ENCODE measurements at regions not wholly inside any gene's neighbourhood (a gene's known extent, or its start where the extent isn't known, plus 50 kb on each side); places are given as distances from the start of the nearest gene placed in this dataset.

DNA sequence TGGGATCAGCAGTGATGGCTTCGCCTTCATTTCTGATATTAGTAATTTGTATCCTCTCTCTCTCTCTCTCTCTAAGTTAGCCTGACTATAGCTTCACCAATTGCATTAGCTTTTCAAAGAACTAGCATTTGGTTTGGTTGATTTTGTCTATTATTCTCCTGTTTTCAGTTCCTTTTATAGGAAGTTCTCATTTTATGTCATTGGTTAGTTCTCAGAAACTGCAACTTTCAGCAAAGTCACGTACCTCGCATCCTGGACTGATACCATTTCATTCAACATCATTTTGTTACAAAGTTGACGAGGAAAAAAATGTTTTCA lies 450.8 kb downstream of the EIPR1 start:
- no peak for DNase-seq (ENCODE audit: low read depth in 2 of 2)
- H3K4me3 ChIP-seq (replicated peaks in 1 of 2; ENCODE audit: low read depth in 2 of 2, low read length in 2 of 2) = no peak overlapping the region
- TF ChIP-seq, protein P1, sequence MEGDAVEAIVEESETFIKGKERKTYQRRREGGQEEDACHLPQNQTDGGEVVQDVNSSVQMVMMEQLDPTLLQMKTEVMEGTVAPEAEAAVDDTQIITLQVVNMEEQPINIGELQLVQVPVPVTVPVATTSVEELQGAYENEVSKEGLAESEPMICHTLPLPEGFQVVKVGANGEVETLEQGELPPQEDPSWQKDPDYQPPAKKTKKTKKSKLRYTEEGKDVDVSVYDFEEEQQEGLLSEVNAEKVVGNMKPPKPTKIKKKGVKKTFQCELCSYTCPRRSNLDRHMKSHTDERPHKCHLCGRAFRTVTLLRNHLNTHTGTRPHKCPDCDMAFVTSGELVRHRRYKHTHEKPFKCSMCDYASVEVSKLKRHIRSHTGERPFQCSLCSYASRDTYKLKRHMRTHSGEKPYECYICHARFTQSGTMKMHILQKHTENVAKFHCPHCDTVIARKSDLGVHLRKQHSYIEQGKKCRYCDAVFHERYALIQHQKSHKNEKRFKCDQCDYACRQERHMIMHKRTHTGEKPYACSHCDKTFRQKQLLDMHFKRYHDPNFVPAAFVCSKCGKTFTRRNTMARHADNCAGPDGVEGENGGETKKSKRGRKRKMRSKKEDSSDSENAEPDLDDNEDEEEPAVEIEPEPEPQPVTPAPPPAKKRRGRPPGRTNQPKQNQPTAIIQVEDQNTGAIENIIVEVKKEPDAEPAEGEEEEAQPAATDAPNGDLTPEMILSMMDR (IDR thresholded peaks at IDR 0.05; ENCODE audit: low read depth, low read length) = no peak

DNA sequence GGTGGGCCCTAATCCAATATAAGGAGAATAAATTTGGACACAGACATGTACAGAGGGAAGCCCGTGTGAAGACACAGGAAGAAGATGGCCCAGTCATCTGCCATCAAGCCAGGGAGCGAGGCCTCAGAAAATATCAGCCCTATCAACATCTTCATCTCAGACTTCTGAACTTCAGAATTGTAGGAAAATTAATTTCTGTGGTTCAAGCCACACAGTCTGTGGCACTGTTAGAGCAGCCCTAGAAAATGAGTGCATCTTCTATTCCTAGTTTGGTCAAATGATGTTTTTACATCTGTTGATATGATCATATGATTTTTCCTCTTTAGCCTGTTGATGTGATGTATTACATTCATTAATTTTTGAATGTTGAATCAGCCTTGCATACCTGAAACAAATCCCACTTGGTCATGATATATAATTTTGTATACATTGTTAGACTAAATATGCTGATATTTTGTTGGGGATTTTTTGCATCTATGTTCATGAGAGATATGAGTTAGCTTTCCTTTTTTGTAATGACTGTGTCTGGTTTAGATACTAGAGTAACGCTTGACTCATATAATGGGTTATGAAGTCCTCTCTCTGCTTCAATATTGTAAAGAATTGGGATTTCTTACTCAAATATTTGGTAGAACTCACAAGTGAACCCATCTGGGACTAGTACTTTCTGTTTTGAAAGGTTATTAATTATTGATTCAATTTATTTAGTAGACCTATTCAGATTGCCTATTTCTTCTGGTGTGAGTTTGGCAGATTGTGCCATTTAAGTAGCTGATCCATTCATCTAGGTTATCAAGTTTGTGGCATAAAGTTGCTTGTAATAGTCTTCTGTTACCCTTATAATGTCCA lies 451.4 kb downstream of the EIPR1 start:
- no peak overlapping the region for H3K4me3 ChIP-seq (replicated peaks in 1 of 2; ENCODE audit: low read depth in 2 of 2, low read length in 2 of 2)
- TF ChIP-seq, protein P1 (IDR thresholded peaks at IDR 0.05; ENCODE audit: low read depth, low read length) = no peak
- DNase-seq (ENCODE audit: low read depth in 2 of 2) = no peak

DNA sequence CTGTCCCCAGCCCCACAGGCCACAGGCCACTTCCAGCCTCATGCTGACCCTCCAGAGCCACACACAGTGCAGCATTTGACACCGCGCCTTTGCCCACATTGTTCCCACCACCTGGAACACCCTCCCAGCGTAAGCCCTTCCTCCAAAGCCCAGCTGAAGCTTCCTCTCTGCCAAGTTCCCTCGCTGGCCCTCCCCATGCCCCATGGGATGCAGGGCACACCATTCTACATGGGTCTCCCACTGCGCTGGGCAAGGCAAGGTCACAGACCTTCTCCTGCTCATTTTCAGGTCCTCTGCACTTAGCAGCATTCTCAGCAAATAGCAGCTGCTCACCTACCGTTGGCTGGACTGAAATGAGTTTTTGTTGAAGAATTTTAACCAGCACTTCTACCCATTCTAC lies 455.5 kb downstream of the EIPR1 start:
- DNase-seq (ENCODE audit: low read depth in 2 of 2) = no peak
- TF ChIP-seq, protein P1 (IDR thresholded peaks at IDR 0.05; ENCODE audit: low read depth, low read length) = no peak

GRCh38 chr2:2921011-2921720 lies 456.5 kb downstream of the EIPR1 start:
- no peak overlapping the region for H3K4me3 ChIP-seq (replicated peaks in 1 of 2; ENCODE audit: low read depth in 2 of 2, low read length in 2 of 2)
- TF ChIP-seq, protein P1 (IDR thresholded peaks at IDR 0.05; ENCODE audit: low read depth, low read length) = no peak
- no peak for DNase-seq (ENCODE audit: low read depth in 2 of 2)

More for the DNA sequence above, 455.5 kb downstream of the EIPR1 start:
- H3K4me3 ChIP-seq (replicated peaks in 1 of 2; ENCODE audit: low read depth in 2 of 2, low read length in 2 of 2) = no peak overlapping the region

- no peak overlapping the region for H3K4me3 ChIP-seq (replicated peaks in 1 of 2; ENCODE audit: low read depth in 2 of 2, low read length in 2 of 2)
- TF ChIP-seq, protein P1 (IDR thresholded peaks at IDR 0.05; ENCODE audit: low read depth, low read length) = no peak
- no peak for DNase-seq (ENCODE audit: low read depth in 2 of 2)
Measured at GRCh38 chr2:2919574-2920365, 457.8 kb downstream of the EIPR1 start.

- no peak overlapping the region for H3K4me3 ChIP-seq (replicated peaks in 1 of 2; ENCODE audit: low read depth in 2 of 2, low read length in 2 of 2)
- DNase-seq (ENCODE audit: low read depth in 2 of 2) = no peak
- TF ChIP-seq, protein P1 (IDR thresholded peaks at IDR 0.05; ENCODE audit: low read depth, low read length) = no peak
Measured at GRCh38 chr2:2919026-2919425, 458.6 kb downstream of the EIPR1 start.
